GM20000 (cell line): ENCODE measurements at regions not wholly inside any gene's neighbourhood (a gene's known extent, or its start where the extent isn't known, plus 50 kb on each side); places are given as distances from the start of the nearest gene placed in this dataset.

Source experiments
- DNase-seq: peaks from one replicate; pipeline ENCODE4 v3.0.0; 2012; ENCODE audit warnings: low spot score
- TF ChIP-seq, protein P1 (sequence below): IDR thresholded peaks from 2 replicates; pipeline ENCODE4 v1.5.1; 2012; ENCODE audit warnings: mild to moderate bottlenecking, control low read depth; ENCODE audit errors: extremely low read depth, missing control alignments

DNA sequence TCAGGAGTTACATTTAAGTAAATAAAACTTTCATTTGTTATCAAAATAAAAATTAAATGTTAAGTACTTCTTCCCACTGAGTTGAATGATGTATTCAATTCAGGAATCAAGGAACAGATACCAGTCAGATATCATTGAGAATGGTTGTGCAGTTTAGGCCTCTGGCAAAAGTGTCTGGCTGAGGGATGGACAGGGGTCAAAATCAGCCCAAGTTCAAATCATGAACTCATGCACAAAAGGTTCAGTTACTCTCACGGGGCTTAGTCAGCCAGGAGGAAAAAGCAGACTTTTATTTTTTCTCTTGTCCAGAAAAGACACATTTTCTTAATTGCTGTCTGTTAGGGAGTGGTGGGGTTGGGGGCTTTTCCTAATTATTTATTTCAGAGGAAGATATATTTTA is 166.3 kb downstream of the RASSF9 start:
- TF ChIP-seq, protein P1, sequence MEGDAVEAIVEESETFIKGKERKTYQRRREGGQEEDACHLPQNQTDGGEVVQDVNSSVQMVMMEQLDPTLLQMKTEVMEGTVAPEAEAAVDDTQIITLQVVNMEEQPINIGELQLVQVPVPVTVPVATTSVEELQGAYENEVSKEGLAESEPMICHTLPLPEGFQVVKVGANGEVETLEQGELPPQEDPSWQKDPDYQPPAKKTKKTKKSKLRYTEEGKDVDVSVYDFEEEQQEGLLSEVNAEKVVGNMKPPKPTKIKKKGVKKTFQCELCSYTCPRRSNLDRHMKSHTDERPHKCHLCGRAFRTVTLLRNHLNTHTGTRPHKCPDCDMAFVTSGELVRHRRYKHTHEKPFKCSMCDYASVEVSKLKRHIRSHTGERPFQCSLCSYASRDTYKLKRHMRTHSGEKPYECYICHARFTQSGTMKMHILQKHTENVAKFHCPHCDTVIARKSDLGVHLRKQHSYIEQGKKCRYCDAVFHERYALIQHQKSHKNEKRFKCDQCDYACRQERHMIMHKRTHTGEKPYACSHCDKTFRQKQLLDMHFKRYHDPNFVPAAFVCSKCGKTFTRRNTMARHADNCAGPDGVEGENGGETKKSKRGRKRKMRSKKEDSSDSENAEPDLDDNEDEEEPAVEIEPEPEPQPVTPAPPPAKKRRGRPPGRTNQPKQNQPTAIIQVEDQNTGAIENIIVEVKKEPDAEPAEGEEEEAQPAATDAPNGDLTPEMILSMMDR = no peak
- no peak for DNase-seq

DNA sequence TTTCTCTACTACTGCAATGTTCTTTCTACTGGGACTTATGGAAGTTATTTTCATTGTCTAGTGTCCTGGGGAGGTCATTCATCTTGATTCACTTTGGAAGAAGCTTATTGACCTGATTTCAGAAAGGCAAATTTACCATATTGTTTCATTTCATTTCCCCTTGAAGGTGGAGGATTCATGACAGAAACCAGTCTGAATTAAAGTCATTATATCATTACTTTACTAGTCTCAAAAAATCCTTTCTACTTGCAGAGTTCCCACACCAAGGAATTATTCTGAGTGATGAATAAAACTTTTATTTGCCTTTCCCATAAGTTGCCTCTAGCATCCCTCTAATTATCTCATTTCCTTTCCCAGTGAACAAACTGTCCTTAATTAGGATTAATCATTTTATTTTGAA is 163.8 kb downstream of the RASSF9 start:
- TF ChIP-seq, protein P1 = no peak
- no peak for DNase-seq

DNA sequence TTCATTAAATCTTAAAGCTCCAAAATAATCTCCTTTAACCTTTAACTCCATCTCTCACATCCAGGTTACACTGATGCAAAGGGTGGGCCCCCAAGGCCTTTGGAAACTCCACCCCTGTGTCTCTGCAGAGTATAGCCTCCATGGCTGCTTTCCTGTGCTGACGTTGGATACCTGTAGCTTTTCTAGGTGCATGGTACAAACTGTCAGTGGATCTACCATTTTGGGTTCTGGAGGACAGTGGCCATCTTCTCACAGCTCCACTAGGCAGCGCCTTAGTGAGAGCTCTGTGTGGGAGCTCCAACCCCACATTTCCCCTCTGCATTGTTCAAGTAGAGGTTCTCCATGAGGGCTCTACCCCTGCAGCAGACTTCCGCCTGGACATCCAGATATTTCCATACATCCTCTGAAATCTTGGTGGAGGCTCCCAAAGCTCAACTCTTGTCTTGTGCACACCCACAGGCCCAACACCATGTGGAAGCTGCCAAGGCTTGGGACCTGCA is 162.2 kb downstream of the RASSF9 start:
- TF ChIP-seq, protein P1 = no peak
- no peak for DNase-seq

DNA sequence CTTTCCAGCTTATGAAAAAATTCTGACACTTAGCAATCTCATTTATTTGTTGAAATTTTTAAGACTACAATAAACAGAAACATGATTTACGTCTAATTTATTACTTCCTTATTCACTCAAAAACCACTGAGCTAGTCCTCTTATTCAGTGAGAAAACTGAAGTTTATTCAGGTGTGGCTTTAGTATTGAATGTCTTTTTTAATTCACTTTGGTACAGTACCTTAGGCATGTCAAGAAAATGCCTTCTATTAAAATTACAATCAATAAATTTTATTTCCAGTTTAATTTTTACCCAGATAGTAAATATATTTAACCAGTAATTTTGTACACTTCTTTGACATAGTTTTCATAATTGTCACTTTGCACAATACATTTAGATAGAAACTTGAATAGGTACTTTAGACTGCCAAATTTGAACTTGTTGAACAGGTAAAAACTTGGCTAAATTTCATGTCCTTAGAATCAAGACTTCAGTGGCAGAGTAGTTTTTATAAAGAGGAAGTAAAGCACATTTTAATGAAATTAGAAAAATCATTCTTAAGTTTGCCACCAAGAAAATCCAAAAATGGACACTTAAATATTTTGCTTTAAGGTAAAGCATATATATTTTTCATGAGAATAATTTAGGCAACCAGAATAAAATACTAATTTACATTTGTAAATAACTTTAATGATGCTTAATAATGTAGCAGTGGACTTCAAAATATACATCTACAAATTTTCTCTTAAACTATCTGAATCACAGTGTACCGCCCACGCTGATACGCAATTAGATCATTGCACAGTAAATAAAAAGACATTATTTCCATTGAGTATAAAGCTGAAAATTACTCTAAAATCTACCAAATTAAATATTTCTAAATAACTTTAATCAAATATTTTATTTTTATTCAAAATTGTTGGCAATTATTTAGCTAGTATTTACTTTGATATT is 159.1 kb downstream of the RASSF9 start:
- no peak for DNase-seq
- TF ChIP-seq, protein P1 = no peak

DNA sequence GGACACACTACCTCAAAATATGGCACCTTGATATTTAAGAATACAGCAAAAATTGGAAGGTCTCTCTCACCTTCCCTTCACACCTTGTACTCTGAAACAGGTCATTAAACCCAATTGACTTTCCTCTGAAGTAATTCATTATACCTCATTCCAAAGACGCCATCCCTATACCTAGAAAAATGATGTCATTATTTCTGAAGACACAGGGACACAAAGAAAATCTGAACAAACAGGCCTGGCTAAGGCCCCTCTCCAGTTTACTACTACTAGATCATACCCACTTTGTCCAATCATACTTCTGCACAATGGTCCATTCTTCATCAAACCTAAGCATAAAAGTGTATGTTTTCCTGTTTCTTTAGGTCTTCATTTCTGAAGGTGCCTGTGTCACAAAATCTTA is 156.9 kb downstream of the RASSF9 start:
- DNase-seq = no peak
- TF ChIP-seq, protein P1 = no peak

DNA sequence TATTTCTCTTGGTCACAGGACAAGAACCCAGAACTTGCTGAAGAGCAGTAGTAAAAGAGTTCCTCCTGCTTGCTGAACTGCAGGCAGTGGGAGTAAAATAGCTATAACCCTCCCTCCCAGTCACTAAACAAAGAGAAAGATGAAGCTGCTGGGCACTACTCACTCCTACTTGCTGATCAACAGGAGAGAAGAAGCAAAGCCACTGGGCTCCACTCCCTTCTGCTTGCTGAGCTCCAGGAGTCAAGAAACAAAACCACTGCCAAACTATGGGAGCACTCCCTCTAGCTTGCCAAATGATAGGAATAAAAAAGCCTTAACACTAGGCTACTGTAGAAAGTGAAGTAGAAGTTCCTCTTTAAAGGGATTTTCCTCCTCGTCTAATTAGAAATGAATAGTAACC is 155.3 kb downstream of the RASSF9 start:
- TF ChIP-seq, protein P1 = no peak
- no peak for DNase-seq

DNA sequence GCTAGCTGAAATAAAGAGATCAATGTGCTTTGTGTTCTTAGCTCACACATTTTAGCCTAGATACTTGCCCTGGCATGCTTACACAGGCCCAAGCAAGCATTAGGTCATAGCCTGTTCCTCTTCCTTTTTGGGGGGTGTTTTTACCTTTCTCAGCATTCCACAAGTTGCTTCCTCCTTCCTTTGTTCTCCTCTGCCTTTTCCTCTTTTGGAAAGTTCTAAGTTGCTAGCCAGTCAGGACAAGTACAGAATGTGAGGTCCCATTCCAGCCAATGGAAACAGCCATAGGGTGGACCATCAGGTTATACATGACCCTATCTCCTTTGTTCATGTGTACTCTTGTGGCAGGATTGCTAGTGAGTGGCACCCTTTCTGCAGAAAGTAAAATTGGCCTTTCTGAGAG is 154.9 kb downstream of the RASSF9 start:
- TF ChIP-seq, protein P1 = no peak

More for the DNA sequence above, 154.9 kb downstream of the RASSF9 start:
- no peak for DNase-seq
